GM12865 (cell line): ENCODE measurements at regions not wholly inside any gene's neighbourhood (a gene's known extent, or its start where the extent isn't known, plus 50 kb on each side); places are given as distances from the start of the nearest gene placed in this dataset.

Source experiments
- DNase-seq: peaks from one replicate; pipeline ENCODE4 v3.0.0; 2010; ENCODE audit warnings: low read depth
- H3K4me3 ChIP-seq: 2 replicates; pipeline ENCODE4 v1.5.1; 2011; ENCODE audit warnings: mild to moderate bottlenecking, low read depth, low read length, control low read depth
- CTCF ChIP-seq: IDR thresholded peaks from 2 replicates; pipeline ENCODE4 v1.5.1; 2011; ENCODE audit warnings: low read length, control low read depth, low read depth, inconsistent platforms; ENCODE audit not compliant: insufficient read depth; ENCODE audit errors: missing control alignments

- DNase-seq: no peak
- TF ChIP-seq CTCF: no peak
- H3K4me3 ChIP-seq: no peak overlapping the region
Measured at GRCh38 chr17:55612691-55613141, 101.5 kb upstream of the SMIM36 start.

GRCh38 chr17:55607731-55608341 is 96.6 kb upstream of the SMIM36 start:
- H3K4me3 ChIP-seq: no peak overlapping the region
- DNase-seq: no peak
- TF ChIP-seq CTCF: no peak

GRCh38 chr17:55606488-55606815 is 95.2 kb upstream of the SMIM36 start:
- no peak for DNase-seq

GRCh38 chr17:55605705-55606487 is 94.6 kb upstream of the SMIM36 start:
- H3K4me3 ChIP-seq: no peak overlapping the region
- no peak for TF ChIP-seq CTCF
- DNase-seq: no peak

More at GRCh38 chr17:55606488-55606815, 95.2 kb upstream of the SMIM36 start:
- no peak for TF ChIP-seq CTCF
- H3K4me3 ChIP-seq: no peak overlapping the region

- DNase-seq: peak; percentile 69
- H3K4me3 ChIP-seq: no peak overlapping the region
- peak; percentile 70 for TF ChIP-seq CTCF
Measured at GRCh38 chr17:55601874-55602364, 90.7 kb upstream of the SMIM36 start.

GRCh38 chr17:55598495-55598894 is 87.2 kb upstream of the SMIM36 start:
- H3K4me3 ChIP-seq: no peak overlapping the region
- no peak for DNase-seq
- no peak for TF ChIP-seq CTCF
